EL (cell line): ENCODE measurements at regions not wholly inside any gene's neighbourhood (a gene's known extent, or its start where the extent isn't known, plus 50 kb on each side); places are given as distances from the start of the nearest gene placed in this dataset.
A peak's percentile ranks its signal among the peaks of the same experiment; 100 is the strongest.
"Not testable (repeated sequence)": the region's sequence is repeated elsewhere in the genome, so short reads cannot be mapped to it uniquely, and the experiment has no call there.

Experiments
- DNase-seq: peaks from one replicate; pipeline ENCODE4 v3.0.0-alpha.2; 2016

GRCh38 chr2:222351035-222351434 is 52.2 kb upstream of the PAX3 start:
- DNase-seq, result no peak

GRCh38 chr2:222352981-222353380 is 54.2 kb upstream of the PAX3 start:
- DNase-seq, result no peak

GRCh38 chr2:222353993-222354392 is 55.2 kb upstream of the PAX3 start:
- DNase-seq, result no peak

- peak; percentile 47 for DNase-seq
These were observed 57.1 kb upstream of the PAX3 start for GRCh38 chr2:222355860-222356259.

DNA sequence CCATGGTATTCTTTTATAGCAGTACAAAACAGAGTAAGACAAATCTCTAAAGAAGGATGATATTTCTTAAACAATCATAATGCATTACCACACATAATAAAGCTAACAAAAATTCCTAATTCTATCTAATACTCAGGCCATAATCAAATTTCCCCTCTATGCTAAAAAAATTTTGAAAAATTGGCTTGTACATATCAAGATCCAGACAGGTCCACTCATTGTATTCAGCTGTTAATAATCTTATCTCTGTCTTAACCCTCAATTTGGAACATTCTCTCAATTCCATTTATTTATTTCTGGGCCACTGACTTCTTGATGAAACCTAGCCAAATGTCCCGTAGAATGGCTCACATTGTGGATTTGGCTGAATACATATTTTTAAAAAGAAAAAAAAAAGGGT is 59.1 kb upstream of the PAX3 start:
- DNase-seq, result no peak

- peak; percentile 65 for DNase-seq
These were observed 60.1 kb upstream of the PAX3 start for GRCh38 chr2:222358876-222359275.

DNA sequence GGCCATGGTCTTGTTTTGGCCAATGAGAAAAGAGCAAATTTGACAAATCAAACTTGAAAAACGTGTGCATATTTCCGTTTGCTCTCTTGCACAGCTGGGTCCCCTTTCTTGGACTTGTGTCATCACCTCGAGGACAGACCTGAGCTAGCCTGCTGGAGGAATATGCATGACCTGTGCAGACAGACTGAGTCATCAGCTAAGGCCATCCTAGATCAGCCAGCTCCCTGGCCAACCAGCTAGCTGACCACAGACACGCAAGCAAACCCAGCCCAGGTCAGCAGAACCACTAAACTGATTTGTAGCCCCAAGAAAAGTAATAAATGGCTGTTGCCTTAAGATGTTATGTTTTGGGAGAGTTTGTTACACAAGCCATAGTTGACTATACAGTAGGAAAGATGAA is 61.3 kb upstream of the PAX3 start:
- peak; percentile 18 for DNase-seq

GRCh38 chr2:222360997-222361396 is 62.2 kb upstream of the PAX3 start:
- DNase-seq, result no peak

DNA sequence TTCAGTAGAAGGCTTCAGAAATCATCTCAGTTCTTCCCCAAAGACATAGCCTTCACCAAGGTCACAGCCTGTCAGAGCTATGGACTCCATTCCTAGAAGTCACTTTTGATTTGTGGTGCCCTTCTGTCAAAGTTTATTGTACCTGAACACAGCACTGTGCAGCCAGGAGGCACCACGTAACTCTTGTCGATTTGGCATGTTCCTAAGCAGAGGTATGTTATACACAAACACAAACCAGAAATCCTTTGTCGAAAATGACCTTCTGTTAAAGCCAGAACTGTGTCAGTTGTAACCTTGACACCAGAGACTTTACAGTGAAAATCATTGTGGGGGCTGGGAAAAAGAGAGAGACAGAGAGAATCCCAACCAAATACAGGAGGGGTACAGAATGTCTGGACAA is 62.6 kb upstream of the SGPP2 start:
- DNase-seq, result no peak

GRCh38 chr2:222362336-222362735 is 62.0 kb upstream of the SGPP2 start:
- no peak for DNase-seq

- peak; percentile 48 for DNase-seq
These were observed 60.0 kb upstream of the SGPP2 start for GRCh38 chr2:222364285-222364895.

DNA sequence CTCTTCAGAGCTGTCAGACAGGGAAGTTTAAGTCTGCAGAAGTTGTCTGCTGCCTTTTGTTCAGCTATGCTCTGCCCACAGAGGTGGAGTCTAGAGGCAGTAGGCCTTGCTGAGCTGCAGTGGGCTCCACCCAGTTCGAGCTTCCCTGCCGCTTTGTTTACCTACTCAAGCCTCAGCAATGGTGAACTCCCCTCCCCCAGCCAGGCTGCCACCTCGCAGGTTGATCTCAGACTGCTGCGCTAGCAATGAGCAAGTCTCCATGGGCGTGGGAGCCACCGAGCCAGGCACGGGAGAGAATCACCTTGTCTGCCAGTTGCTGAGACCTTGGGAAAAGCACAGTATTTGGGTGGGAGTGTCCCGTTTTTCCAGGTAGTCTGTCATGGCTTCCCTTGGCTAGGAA is 56.1 kb upstream of the SGPP2 start:
- not testable (repeated sequence) for DNase-seq

DNA sequence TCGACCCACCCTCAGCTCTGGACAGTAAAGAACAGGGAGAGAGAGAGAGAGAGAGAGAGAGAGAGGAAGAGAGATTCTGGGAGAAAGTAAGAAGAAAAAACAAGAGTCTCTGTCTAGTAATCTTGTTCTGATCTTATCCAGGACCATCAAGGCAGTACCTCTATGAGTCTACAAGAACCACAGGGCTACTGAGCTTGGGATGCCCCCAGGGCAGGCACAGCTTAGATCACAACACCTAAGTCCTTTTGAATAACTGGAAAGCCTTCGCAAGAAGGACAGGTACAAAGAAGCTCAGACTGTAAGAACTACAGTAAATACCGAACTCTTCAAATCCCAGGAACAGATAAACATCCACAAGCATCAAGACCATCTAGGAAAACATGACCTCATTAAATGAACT is 51.4 kb upstream of the SGPP2 start:
- no peak for DNase-seq
